Hematopoietic multipotent progenitor cell treated with erythropoietin and hydrocortisone succinate and interleukin-3 and kit ligand, for 4 days (in vitro differentiated cells): ENCODE measurements at regions not wholly inside any gene's neighbourhood (a gene's known extent, or its start where the extent isn't known, plus 50 kb on each side); places are given as distances from the start of the nearest gene placed in this dataset.
A peak's percentile ranks its signal among the peaks of the same experiment; 100 is the strongest.

ENCODE experiments used
- DNase-seq: peaks from one replicate; pipeline ENCODE4 v3.0.0-alpha.2; 2015

- no peak for DNase-seq
Measured at GRCh38 chr11:15705891-15706290, 591.2 kb downstream of the INSC start.

GRCh38 chr11:15707194-15707593, 592.5 kb downstream of the INSC start:
- DNase-seq, result no peak

GRCh38 chr11:15707971-15708370, 593.2 kb downstream of the INSC start:
- no peak for DNase-seq

GRCh38 chr11:15710580-15711275, 596.0 kb downstream of the INSC start:
- no peak for DNase-seq

- DNase-seq, result no peak
Measured at GRCh38 chr11:15711311-15711710, 596.6 kb downstream of the INSC start.

- DNase-seq, result no peak
Measured at GRCh38 chr11:15714641-15715399, 600.1 kb downstream of the INSC start.

- no peak for DNase-seq
Measured at GRCh38 chr11:15716550-15716949, 601.8 kb downstream of the INSC start.

GRCh38 chr11:15720460-15720859, 605.7 kb downstream of the INSC start:
- no peak for DNase-seq

GRCh38 chr11:15723966-15724365, 609.2 kb downstream of the INSC start:
- DNase-seq, result no peak

- DNase-seq, result no peak
Measured at GRCh38 chr11:15724601-15725000, 609.9 kb downstream of the INSC start.

- no peak for DNase-seq
Measured at GRCh38 chr11:15725246-15725645, 610.5 kb downstream of the INSC start.

- no peak for DNase-seq
Measured at GRCh38 chr11:15726221-15726746, 611.6 kb downstream of the INSC start.

GRCh38 chr11:15726893-15727519, 612.3 kb downstream of the INSC start:
- no peak for DNase-seq

- DNase-seq, result no peak
Measured at GRCh38 chr11:15727520-15727914, 612.8 kb downstream of the INSC start.

- DNase-seq, result no peak
Measured at GRCh38 chr11:15728207-15728606, 613.5 kb downstream of the INSC start.

GRCh38 chr11:15730263-15730994, 615.7 kb downstream of the INSC start:
- no peak for DNase-seq

GRCh38 chr11:15730995-15731385, 616.3 kb downstream of the INSC start:
- no peak for DNase-seq

- no peak for DNase-seq
Measured at GRCh38 chr11:15735706-15736105, 620.6 kb downstream of the SOX6 start.

- no peak for DNase-seq
Measured at GRCh38 chr11:15737320-15737719, 619.0 kb downstream of the SOX6 start.

- no peak for DNase-seq
Measured at GRCh38 chr11:15738931-15739330, 617.4 kb downstream of the SOX6 start.

- peak; percentile 1 for DNase-seq
Measured at GRCh38 chr11:15742626-15743519, 613.5 kb downstream of the SOX6 start.

- no peak for DNase-seq
Measured at GRCh38 chr11:15744693-15745092, 611.7 kb downstream of the SOX6 start.
